ENCODE measurements at regions not wholly inside any gene's neighbourhood (a gene's known extent, or its start where the extent isn't known, plus 50 kb on each side); places are given as distances from the start of the nearest gene placed in this dataset.

GRCh38 chr12:115259968-115260747 lies 576.2 kb upstream of the TBX3 start:
- DNase-seq (ENCODE audit: low read depth) = no peak

- peak; percentile 55 for DNase-seq (ENCODE audit: low read depth)
Measured at GRCh38 chr12:115257791-115258190, 573.8 kb upstream of the TBX3 start.

- DNase-seq (ENCODE audit: low read depth) = no peak
Measured at GRCh38 chr12:115255962-115256361, 572.0 kb upstream of the TBX3 start.

- no peak for DNase-seq (ENCODE audit: low read depth)
Measured at GRCh38 chr12:115255257-115255656, 571.3 kb upstream of the TBX3 start.

GRCh38 chr12:115253049-115253448 lies 569.1 kb upstream of the TBX3 start:
- DNase-seq (ENCODE audit: low read depth) = no peak

- no peak for DNase-seq (ENCODE audit: low read depth)
Measured at GRCh38 chr12:115251727-115252126, 567.8 kb upstream of the TBX3 start.

- DNase-seq (ENCODE audit: low read depth) = no peak
Measured at GRCh38 chr12:115249671-115250278, 565.8 kb upstream of the TBX3 start.

- DNase-seq (ENCODE audit: low read depth) = no peak
Measured at GRCh38 chr12:115245020-115245419, 561.0 kb upstream of the TBX3 start.

GRCh38 chr12:115243933-115244628 lies 560.1 kb upstream of the TBX3 start:
- no peak for DNase-seq (ENCODE audit: low read depth)

- DNase-seq (ENCODE audit: low read depth) = no peak
Measured at GRCh38 chr12:115240251-115240650, 556.3 kb upstream of the TBX3 start.

- DNase-seq (ENCODE audit: low read depth) = no peak
Measured at GRCh38 chr12:115235880-115236279, 551.9 kb upstream of the TBX3 start.

- DNase-seq (ENCODE audit: low read depth) = no peak
Measured at GRCh38 chr12:115233891-115234543, 550.0 kb upstream of the TBX3 start.

- DNase-seq (ENCODE audit: low read depth) = peak; percentile 48
Measured at GRCh38 chr12:115232455-115233156, 548.6 kb upstream of the TBX3 start.

- no peak for DNase-seq (ENCODE audit: low read depth)
Measured at GRCh38 chr12:115230606-115231005, 546.6 kb upstream of the TBX3 start.

- DNase-seq (ENCODE audit: low read depth) = no peak
Measured at GRCh38 chr12:115229517-115229916, 545.5 kb upstream of the TBX3 start.

GRCh38 chr12:115228434-115228833 lies 544.5 kb upstream of the TBX3 start:
- DNase-seq (ENCODE audit: low read depth) = no peak

- DNase-seq (ENCODE audit: low read depth) = peak; percentile 48
Measured at GRCh38 chr12:115227137-115227615, 543.2 kb upstream of the TBX3 start.

- no peak for DNase-seq (ENCODE audit: low read depth)
Measured at GRCh38 chr12:115225845-115226244, 541.9 kb upstream of the TBX3 start.

- no peak for DNase-seq (ENCODE audit: low read depth)
Measured at GRCh38 chr12:115223991-115224390, 540.0 kb upstream of the TBX3 start.

GRCh38 chr12:115223322-115223721 lies 539.3 kb upstream of the TBX3 start:
- DNase-seq (ENCODE audit: low read depth) = peak; percentile 26

GRCh38 chr12:115222220-115222619 lies 538.2 kb upstream of the TBX3 start:
- DNase-seq (ENCODE audit: low read depth) = no peak

- no peak for DNase-seq (ENCODE audit: low read depth)
Measured at GRCh38 chr12:115216301-115216700, 532.3 kb upstream of the TBX3 start.

All from non-pigmented ciliary epithelial cell (primary cell).